GM21825 (cell line): ENCODE measurements at regions not wholly inside any gene's neighbourhood (a gene's known extent, or its start where the extent isn't known, plus 50 kb on each side); places are given as distances from the start of the nearest gene placed in this dataset.

Source experiments
- ATAC-seq: cut with Tn5 transposase; IDR thresholded peaks from one replicate; pipeline ENCODE4 v1.9.1; 2021; ENCODE audit warnings: mild to moderate bottlenecking, moderate library complexity; ENCODE audit not compliant: unreplicated experiment

- no peak for ATAC-seq
Observed at GRCh38 chr17:77867976-77868713, 90.4 kb upstream of the TNRC6C start.

DNA sequence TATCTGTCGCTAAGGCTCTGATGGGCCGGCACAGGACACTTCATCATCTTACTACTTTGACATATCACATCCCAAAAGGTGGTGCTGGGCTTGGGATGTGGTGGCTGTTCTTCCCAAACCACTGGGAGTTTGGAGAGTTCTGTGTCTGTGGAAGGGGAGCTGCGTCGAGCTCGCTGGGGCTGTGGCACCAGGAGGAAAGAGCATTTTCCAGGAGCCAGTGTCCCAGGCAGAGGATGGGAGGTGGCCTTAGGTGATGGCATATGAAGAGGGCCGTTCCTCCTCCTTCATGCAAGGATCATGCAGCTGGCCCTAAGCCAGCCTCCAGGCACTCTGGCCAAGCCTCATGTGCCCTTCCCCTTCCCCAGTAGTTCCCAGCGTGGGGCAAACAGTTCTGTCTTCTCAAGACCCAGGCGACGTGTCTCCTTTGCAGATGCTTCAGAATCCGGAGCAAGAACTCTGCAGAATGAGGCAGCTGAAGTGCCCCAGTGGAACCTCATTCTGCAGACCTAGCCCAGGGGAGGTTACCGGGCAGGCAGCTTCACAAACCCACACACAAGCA lies 89.4 kb upstream of the TNRC6C start:
- no peak for ATAC-seq

DNA sequence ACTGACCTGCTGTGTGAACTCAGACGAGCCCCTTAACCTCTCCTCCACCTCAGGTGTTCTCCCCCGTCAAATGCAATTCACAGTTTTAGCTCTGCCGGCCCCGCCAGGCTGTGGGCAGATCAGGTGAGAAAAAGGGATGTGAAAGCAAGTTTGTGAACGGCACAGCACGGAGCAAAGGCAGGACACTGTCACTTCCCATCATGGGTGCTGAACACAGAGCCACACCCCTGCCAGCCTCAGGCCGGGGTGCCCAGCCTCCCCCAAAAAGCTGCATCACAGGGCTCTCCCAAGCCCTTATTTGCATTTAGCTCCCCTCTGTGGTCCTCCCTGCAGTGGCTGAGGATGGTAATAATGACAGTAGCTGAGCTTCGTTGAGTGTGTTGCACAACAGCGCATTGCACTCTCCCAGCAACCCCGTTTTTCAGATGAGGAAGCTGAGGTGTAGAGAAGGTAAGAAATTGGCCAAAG lies 88.8 kb upstream of the TNRC6C start:
- peak; percentile 62 for ATAC-seq

DNA sequence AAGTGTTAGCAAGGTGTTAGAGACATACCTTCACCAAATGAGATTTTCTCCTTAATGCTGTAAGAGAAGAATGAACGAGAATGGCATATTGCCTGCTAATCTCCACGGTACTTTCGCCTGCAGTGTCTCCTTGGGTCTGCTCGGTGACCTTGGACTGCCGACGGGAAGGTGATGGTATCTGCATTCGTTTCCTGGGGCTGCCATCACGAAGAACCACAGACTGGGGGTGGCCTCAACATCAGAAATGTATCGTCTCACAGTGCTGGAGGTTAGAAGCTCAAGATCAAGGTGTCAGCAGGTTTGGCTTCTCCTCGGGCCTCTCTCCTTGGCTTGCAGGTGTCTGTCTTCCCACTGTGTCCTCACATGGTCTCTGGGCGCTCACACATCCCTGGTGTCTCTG lies 86.3 kb upstream of the TNRC6C start:
- no peak for ATAC-seq

GRCh38 chr17:77872714-77873499 lies 85.6 kb upstream of the TNRC6C start:
- no peak for ATAC-seq

DNA sequence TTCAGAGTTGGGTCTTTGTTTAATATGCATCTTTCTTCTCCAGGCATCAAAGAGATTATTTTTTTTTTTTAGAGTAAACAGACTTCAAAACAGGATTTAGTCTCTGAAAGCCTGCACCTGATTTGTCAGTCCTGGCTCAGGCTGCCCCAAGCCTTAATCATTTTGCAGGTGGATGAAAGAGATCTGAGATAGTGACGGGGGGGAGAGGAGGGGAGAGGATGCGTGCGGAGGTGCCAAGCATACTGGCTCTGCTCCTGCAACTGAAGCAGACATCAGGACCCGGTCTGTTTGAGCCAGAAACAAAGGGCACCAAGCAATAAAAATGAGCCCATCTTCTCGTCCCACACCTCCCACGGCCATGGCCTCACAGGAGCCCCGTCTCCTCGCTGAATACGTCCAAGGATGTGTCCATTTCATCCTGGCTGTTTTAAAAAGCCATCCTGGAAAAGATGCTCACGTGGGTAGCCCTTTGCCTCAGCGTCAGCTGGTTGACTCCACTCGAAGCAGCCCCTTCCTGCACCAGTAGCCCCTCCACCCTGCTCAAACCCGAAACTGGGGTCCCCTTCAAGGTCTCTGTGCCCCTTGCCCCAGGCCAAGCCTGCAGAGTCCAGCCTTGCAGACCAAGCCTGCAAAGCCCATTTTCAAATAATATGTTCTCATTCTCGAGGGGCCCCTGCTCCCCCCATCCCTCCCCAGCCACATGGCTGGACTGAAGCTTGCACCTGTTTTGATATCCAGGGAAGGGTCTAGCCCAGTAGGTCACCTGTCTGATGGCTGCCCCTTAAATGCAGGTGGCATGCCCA lies 84.8 kb upstream of the TNRC6C start:
- no peak for ATAC-seq

GRCh38 chr17:77874303-77875050 lies 84.0 kb upstream of the TNRC6C start:
- no peak for ATAC-seq

GRCh38 chr17:77875051-77875780 lies 83.3 kb upstream of the TNRC6C start:
- no peak for ATAC-seq

- ATAC-seq, result peak; percentile 47
Observed at GRCh38 chr17:77875881-77876509, 82.5 kb upstream of the TNRC6C start.

DNA sequence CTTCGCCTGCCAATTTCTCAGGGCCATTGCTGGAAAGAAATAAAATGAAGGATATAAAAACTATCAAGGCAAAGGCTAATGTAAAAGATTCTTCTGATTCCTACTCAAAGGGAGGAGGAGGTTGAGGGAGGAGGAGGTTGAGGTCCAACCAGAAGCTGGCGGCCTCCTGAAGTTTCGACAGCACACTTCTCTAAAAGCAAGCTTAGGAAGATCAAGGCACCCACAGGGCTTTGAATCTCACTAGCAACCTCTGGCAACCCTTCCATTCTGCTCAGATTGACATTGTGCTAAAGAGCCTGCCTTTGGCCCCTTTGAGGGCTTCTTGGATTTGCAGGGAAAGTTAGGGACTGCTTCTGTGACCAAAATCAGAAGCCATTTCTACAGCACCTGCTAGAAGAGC lies 81.5 kb upstream of the TNRC6C start:
- no peak for ATAC-seq

DNA sequence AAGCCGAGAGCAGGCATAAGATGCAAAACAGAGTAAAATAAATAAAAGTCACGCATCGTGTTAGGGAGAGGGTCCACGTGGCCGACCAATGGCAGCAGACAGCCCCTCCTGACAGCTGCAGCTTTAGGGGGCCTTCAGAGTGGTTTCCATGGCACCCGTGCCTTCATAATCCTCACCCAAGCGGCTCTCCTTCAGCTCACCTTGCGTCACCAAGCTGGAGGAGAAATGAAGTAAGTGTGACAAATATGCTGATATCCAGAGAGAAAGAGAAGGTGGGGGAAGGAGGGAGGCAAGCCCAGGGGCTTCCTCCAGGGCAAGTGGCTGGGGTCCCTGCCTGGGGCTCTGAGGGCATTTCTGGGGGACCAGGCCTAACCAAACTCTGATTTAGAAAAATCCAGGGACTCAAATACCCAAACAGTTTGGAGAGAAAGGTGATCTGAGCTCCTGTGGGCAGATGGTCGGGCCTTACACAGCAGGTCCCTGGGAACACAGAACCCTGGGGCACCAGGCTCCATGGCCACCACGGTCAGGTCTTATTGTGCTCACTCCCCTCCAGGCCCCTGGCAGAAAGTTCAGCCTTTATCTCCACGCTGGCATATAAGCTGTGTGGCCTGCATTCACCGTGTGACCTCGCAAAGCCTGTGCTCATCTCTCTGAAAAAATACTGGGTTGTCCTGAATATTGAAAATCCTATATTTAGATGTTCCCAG lies 80.7 kb upstream of the TNRC6C start:
- ATAC-seq, result no peak

- ATAC-seq, result no peak
Observed at GRCh38 chr17:77879226-77879895, 79.1 kb upstream of the TNRC6C start.

DNA sequence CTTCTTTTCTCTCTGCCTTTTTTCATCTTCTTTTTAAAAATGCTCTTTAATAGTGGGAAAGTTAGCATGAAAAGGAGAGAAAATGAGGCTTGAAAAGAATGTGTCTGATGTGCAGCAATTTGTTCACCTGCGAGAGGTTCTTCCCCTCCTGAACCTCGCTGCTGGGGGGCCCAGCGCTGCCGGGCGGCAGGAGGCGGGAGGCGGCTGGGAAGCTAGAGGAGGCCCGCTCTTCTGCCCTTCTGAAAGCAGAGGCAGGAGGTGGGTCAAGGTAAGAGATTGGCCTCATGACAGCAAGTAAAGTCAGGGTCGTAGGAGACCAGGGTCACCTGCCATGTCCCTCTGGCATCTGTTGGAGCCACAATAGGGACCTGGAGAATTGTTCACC lies 78.6 kb upstream of the TNRC6C start:
- no peak for ATAC-seq

- ATAC-seq, result no peak
Observed at GRCh38 chr17:77880711-77881450, 77.6 kb upstream of the TNRC6C start.

DNA sequence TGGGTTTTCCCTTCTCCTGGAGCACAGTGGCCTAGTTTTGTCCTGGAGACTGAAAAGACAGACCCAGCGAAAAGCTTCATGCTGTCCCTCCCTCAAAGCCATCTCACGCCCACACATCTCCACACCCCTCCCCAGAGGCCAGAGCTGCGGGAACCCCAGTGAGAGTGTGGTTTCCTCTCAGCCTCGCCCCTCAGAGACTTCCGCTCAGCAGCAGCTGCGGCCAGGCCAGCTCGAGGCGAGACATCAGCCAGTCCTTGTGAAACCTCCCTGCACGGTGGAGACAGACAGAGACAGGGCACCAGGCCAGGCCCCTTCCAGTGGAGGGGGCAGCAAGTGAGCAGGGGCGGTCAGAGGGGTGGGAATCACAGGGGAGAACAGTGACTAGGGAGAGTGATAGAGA lies 77.0 kb upstream of the TNRC6C start:
- ATAC-seq, result peak; percentile 80

GRCh38 chr17:77882040-77882439 lies 76.5 kb upstream of the TNRC6C start:
- no peak for ATAC-seq

DNA sequence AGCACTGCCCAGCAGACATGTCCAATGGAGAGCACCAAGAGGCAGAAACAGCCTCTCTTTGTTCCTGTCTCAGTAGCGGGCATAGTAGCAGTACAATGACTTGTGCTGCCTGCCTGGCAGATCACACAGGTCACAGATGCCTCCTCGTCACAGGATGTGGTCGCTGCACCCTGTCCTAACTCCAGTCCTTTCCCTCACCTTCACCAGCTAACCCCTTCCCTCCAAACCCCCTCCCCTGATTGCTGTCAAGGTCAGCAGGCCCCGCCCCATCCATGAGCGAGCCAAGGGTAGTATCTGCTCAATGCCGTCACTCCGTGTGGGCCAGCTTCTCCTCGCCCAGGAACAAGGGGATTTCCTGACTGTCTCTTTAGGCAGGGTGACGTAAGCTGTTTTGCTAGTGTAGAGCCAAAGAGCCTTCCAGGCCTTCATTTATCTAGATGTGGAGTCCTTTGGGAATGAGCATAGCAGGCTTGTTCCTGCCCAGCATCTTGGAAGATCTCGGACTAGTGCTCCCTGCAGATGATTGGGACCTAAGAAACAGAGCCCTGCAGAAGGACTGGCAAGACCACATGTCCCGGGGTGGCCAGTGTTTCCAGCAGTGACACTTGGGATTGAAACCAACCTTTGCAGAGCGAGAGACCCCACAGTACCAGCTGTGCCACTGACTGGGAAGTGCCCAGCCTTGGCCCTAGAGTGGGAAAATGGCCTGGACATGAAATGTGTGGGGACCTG lies 75.9 kb upstream of the TNRC6C start:
- peak; percentile 36 for ATAC-seq
